ENCODE measurements at regions not wholly inside any gene's neighbourhood (a gene's known extent, or its start where the extent isn't known, plus 50 kb on each side); places are given as distances from the start of the nearest gene placed in this dataset.

DNA sequence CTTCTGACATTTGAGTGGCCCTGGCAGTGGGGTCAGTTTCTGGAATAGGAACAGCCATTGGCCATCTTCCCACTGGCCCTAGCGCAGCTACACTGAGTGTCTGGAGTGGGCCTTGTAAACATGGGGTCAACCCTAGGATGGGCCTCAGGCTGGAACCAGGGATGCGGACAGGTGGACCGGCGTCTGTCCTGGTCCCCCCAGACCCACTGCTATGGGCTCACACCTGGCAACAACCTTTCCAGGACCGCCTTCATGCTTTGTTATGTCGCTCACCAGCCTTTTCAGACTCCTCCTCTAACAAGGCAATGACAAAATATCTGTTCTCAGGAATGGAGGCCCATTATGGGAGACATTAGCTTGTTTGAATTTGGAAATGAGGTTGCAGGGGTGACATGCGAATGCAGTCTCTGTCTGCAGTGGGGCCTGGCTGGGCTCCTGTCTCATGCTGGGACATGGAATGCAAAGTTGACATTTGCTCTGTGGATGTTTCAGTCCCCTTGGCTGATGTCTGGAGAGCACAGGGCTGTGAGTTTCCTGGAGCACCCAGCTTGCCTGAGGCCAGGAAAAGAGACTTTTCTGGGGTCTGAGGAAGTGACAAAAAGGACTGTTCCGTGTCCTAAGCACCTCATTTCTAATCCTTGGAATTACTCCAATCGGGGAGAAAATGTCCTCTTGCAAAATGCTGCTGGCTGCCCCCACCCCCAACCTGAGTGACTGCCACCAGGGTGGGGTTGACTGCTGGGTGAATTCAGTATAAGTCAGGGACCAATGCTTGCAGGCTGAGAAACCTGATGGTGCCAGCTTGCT is 98.7 kb upstream of the PMEPA1 start:
- no peaks in the 10 kb centered on the region for H3K9me2 ChIP-seq (replicated peaks; ENCODE audit: insufficient read depth, low read length)
- H3F3A ChIP-seq (ENCODE audit: insufficient read depth) = no peaks in the 10 kb centered on the region
- H3K9ac ChIP-seq (ENCODE audit: low read length) = no peak overlapping the region
- no peaks in the 10 kb centered on the region for H3K79me2 ChIP-seq (ENCODE audit: insufficient read depth, low read length)
- no peak overlapping the region for H3K4me3 ChIP-seq (ENCODE audit: insufficient read depth, low read length, poor library complexity, severe bottlenecking)
- no peak overlapping the region for H3K4me2 ChIP-seq (ENCODE audit: low read depth, low read length, poor library complexity, severe bottlenecking)
- H3K27me3 ChIP-seq (ENCODE audit: low read length) = no peaks in the 10 kb centered on the region
- H4K20me1 ChIP-seq (ENCODE audit: low read depth, low read length) = no peaks in the 10 kb centered on the region
- TF ChIP-seq, protein P1, sequence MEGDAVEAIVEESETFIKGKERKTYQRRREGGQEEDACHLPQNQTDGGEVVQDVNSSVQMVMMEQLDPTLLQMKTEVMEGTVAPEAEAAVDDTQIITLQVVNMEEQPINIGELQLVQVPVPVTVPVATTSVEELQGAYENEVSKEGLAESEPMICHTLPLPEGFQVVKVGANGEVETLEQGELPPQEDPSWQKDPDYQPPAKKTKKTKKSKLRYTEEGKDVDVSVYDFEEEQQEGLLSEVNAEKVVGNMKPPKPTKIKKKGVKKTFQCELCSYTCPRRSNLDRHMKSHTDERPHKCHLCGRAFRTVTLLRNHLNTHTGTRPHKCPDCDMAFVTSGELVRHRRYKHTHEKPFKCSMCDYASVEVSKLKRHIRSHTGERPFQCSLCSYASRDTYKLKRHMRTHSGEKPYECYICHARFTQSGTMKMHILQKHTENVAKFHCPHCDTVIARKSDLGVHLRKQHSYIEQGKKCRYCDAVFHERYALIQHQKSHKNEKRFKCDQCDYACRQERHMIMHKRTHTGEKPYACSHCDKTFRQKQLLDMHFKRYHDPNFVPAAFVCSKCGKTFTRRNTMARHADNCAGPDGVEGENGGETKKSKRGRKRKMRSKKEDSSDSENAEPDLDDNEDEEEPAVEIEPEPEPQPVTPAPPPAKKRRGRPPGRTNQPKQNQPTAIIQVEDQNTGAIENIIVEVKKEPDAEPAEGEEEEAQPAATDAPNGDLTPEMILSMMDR (IDR thresholded peaks at IDR 0.05; ENCODE audit: insufficient read depth, low read length, poor library complexity, severe bottlenecking) = no peak
- no peak overlapping the region for H2AFZ ChIP-seq (ENCODE audit: low read depth, low read length, severe bottlenecking)
- no peaks in the 10 kb centered on the region for H3K9me3 ChIP-seq (ENCODE audit: insufficient read depth, low read length)
- no peaks in the 10 kb centered on the region for H3K36me3 ChIP-seq (ENCODE audit: low read length)
- no peak overlapping the region for H3K27ac ChIP-seq (ENCODE audit: low read depth, low read length)

DNA sequence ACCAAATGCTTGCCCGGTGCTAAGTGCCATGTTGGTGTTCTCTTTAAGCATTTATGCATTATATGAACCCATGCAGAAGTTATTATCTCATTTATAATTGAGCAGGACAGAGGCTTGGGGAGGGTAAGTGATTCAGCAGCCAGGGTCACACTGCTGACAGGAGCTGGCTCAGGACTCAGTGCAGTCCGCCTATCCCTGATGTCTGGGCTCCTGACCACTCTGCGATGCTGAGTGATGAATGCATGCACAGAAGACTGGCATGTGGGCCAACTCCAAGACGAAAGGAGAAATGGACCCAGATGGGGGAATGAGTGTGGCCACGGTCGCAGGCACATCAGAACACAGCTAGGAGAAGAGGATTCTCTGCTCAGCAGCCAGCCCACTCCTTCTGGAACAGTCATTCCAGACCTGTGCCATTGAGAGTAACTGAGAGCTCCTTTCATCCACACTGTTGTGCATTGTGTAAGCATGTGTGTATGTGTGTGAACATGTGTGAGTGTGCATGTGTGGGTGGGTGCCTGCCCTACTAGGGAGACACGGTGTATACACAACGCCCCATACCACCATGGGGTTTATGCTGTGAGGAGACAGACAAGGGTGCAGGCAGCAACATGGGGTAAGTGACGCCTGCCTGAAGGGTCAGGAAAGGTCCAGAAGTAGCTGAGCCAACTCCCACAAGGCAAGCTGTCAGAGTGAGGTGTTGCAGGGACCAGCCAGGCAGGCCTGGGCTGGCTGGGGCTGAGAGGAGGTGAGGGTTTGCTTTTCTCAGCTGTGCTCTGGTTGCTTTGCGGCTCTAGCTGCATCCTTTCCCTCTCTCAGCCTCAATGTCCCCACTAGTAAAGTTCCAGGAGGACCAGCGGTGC is 97.8 kb upstream of the PMEPA1 start:
- Histone ChIP-seq H4K20me1 (ENCODE audit: low read depth, low read length) (no peaks in the 10 kb centered on the region), H2AFZ (ENCODE audit: low read depth, low read length, severe bottlenecking) (no peak overlapping the region), H3K4me3 (ENCODE audit: insufficient read depth, low read length, poor library complexity, severe bottlenecking) (no peak overlapping the region), H3K4me2 (ENCODE audit: low read depth, low read length, poor library complexity, severe bottlenecking) (no peak overlapping the region), H3K9ac (ENCODE audit: low read length) (no peak overlapping the region), H3K79me2 (ENCODE audit: insufficient read depth, low read length) (no peaks in the 10 kb centered on the region), H3F3A (ENCODE audit: insufficient read depth) (no peaks in the 10 kb centered on the region), H3K36me3 (ENCODE audit: low read length) (no peaks in the 10 kb centered on the region), H3K9me3 (ENCODE audit: insufficient read depth, low read length) (no peaks in the 10 kb centered on the region), H3K9me2 (replicated peaks; ENCODE audit: insufficient read depth, low read length) (no peaks in the 10 kb centered on the region), H3K27me3 (ENCODE audit: low read length) (no peaks in the 10 kb centered on the region), H3K27ac (ENCODE audit: low read depth, low read length) (no peak overlapping the region)
- TF ChIP-seq, protein P1 (IDR thresholded peaks at IDR 0.05; ENCODE audit: insufficient read depth, low read length, poor library complexity, severe bottlenecking) = no peak
- no peak for TF ChIP-seq EZH2phosphoT487 (conservative IDR thresholded peaks at IDR 0.05; ENCODE audit: low read length)

GRCh38 chr20:57806975-57807374 is 97.2 kb upstream of the PMEPA1 start:
- Histone ChIP-seq H3K9ac (ENCODE audit: low read length) (no peak overlapping the region), H2AFZ (ENCODE audit: low read depth, low read length, severe bottlenecking) (no peak overlapping the region), H3K9me3 (ENCODE audit: insufficient read depth, low read length) (no peaks in the 10 kb centered on the region), H3K27me3 (ENCODE audit: low read length) (no peaks in the 10 kb centered on the region), H3F3A (ENCODE audit: insufficient read depth) (no peaks in the 10 kb centered on the region), H4K20me1 (ENCODE audit: low read depth, low read length) (no peaks in the 10 kb centered on the region), H3K36me3 (ENCODE audit: low read length) (no peaks in the 10 kb centered on the region), H3K79me2 (ENCODE audit: insufficient read depth, low read length) (no peaks in the 10 kb centered on the region), H3K4me2 (ENCODE audit: low read depth, low read length, poor library complexity, severe bottlenecking) (no peak overlapping the region), H3K27ac (ENCODE audit: low read depth, low read length) (no peak overlapping the region), H3K9me2 (replicated peaks; ENCODE audit: insufficient read depth, low read length) (no peaks in the 10 kb centered on the region), H3K4me3 (ENCODE audit: insufficient read depth, low read length, poor library complexity, severe bottlenecking) (no peak overlapping the region)
- no peak for TF ChIP-seq EZH2phosphoT487 (conservative IDR thresholded peaks at IDR 0.05; ENCODE audit: low read length)
- TF ChIP-seq, protein P1 (IDR thresholded peaks at IDR 0.05; ENCODE audit: insufficient read depth, low read length, poor library complexity, severe bottlenecking) = no peak
